ENCODE measurements at regions not wholly inside any gene's neighbourhood (a gene's known extent, or its start where the extent isn't known, plus 50 kb on each side); places are given as distances from the start of the nearest gene placed in this dataset.

DNA sequence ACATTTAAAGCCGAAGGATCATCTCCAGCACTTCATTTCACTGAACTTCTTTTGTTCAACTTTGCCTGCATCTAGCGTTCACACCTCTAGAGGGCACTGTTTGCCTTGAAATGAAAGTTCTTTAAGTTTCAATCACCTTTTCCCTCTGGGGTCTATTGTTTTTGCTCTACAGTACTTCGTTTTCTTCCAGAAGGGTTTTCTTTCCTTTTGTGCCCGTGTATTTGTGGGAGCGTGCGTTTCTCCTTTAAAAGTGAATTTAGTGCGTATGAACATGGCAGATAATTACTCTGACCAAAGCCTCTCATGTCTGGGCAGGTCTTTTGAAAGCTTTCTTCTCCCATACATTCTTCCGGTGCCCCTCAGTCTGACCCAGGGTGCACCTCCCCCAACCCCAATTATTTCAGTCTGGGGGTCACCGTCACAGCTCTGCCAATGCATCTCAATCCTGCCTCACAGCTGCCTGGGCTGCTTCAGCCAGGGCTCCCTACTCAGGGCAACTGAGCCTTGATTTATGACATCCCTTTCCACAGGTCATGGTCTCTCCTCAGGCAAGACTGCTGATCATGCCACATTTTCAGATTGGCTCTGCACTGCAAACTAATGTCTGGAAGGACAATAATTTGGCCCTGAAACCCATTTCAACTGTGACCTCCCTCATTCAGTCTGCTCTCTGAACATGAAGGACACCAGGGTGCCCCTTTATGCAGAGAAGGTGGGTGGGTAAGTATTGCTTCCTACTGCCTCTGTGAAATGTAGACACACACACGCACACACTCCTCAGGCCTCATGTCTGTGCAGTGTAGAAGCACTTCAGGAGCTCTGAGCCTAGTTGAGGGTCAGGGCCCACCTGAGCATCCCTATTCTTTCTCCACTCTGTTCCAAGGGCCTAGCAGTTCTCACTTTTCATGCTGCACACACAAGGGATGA lies 88.6 kb downstream of the NUF2 start:
- TF ChIP-seq POLR2A (IDR thresholded peaks at IDR 0.05), result no peak
- TF ChIP-seq, protein P1, sequence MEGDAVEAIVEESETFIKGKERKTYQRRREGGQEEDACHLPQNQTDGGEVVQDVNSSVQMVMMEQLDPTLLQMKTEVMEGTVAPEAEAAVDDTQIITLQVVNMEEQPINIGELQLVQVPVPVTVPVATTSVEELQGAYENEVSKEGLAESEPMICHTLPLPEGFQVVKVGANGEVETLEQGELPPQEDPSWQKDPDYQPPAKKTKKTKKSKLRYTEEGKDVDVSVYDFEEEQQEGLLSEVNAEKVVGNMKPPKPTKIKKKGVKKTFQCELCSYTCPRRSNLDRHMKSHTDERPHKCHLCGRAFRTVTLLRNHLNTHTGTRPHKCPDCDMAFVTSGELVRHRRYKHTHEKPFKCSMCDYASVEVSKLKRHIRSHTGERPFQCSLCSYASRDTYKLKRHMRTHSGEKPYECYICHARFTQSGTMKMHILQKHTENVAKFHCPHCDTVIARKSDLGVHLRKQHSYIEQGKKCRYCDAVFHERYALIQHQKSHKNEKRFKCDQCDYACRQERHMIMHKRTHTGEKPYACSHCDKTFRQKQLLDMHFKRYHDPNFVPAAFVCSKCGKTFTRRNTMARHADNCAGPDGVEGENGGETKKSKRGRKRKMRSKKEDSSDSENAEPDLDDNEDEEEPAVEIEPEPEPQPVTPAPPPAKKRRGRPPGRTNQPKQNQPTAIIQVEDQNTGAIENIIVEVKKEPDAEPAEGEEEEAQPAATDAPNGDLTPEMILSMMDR (IDR thresholded peaks at IDR 0.05), result peak; percentile 58 to 82 (median 73)

Data from right lobe of liver (tissue), 4 donors.